ENCODE measurements at regions not wholly inside any gene's neighbourhood (a gene's known extent, or its start where the extent isn't known, plus 50 kb on each side); places are given as distances from the start of the nearest gene placed in this dataset.

- Mint-ChIP-seq H3K9me3 (peaks cover 24 to 32% of the 10 kb centered on the region in 2 experiments), H3K27ac (no peak overlapping the region), H3K27me3 (ENCODE audit: low read depth) (peaks cover 2% of the 10 kb centered on the region; the same call in 1 of the 2 replicates), H3K4me3 (no peak overlapping the region), H3K36me3 (ENCODE audit: insufficient read depth in 1 of 3, low read depth in 3 of 3) (peaks cover 15 to 25% (median 15%) of the 10 kb centered on the region in 3 experiments), H3K4me1 (no peaks in the 10 kb centered on the region)
- Histone ChIP-seq H3T11ph (ENCODE audit: low read length) (no peak overlapping the region), H3K56ac (ENCODE audit: insufficient read length, low read depth, low read length) (no peak overlapping the region), H3K23ac (ENCODE audit: insufficient read length, low read depth, low read length) (no peak overlapping the region), H4K20me1 (ENCODE audit: control insufficient read depth, insufficient read depth, insufficient read length) (no peaks in the 10 kb centered on the region), H3K23me2 (ENCODE audit: insufficient read length, low read depth, low read length, poor library complexity, severe bottlenecking) (no peaks in the 10 kb centered on the region), H2BK5ac (ENCODE audit: insufficient read length, low read length) (no peak overlapping the region), H3K4me1 (ENCODE audit: insufficient read depth, low read length) (no peaks in the 10 kb centered on the region), H3K9ac (ENCODE audit: extremely low read depth, insufficient read length, low read length) (no peak overlapping the region), H2BK20ac (ENCODE audit: low read depth, low read length, poor library complexity, severe bottlenecking) (no peak overlapping the region), H3K4me2 (ENCODE audit: insufficient read depth, insufficient read length, low read length) (no peak overlapping the region), H3K9me3 (ENCODE audit: control insufficient read depth, low read depth, low read length) (peaks cover 4% of the 10 kb centered on the region), H3K79me2 (ENCODE audit: insufficient read depth, low read length) (no peaks in the 10 kb centered on the region), H2BK12ac (ENCODE audit: insufficient read length, low read depth, low read length) (no peak overlapping the region), H3K27ac (ENCODE audit: insufficient read length, low read depth, low read length) (no peak overlapping the region), H3K18ac (ENCODE audit: insufficient read length, low read depth, low read length) (no peak overlapping the region), H4K8ac (replicated peaks; ENCODE audit: insufficient read length, low read depth, low read length) (no peak overlapping the region), H3K79me1 (ENCODE audit: insufficient read depth, low read depth, low read length, poor library complexity, severe bottlenecking) (no peaks in the 10 kb centered on the region), H3K14ac (ENCODE audit: insufficient read depth, low read length) (no peak overlapping the region), H4K5ac (ENCODE audit: insufficient read length, low read depth, low read length) (no peak overlapping the region), H4K91ac (ENCODE audit: insufficient read length, low read depth, low read length) (no peak overlapping the region), H3K27me3 (ENCODE audit: insufficient read depth, low read length) (no peaks in the 10 kb centered on the region), H2AFZ (ENCODE audit: low read length) (no peak overlapping the region), H3K4ac (ENCODE audit: low read depth, low read length) (no peak overlapping the region), H2AK5ac (ENCODE audit: insufficient read length, low read length) (no peak overlapping the region), H2BK15ac (ENCODE audit: low read depth, low read length) (no peak overlapping the region), H2BK120ac (ENCODE audit: low read depth, low read length, poor library complexity, severe bottlenecking) (no peak overlapping the region)
- no peak for TF ChIP-seq CTCF (conservative IDR thresholded peaks at IDR 0.05)
- DNase-seq = no peak
- no CpG with 5 or more reads among the region's 2 CpGs for WGBS (ENCODE audit: extremely low coverage, insufficient read length, low lambda C conversion rate)
Observed at GRCh38 chrX:17262123-17262522, 112.9 kb upstream of the NHS start.

All from H9 (cell line).